WTC11 (cell line): ENCODE measurements at regions not wholly inside any gene's neighbourhood (a gene's known extent, or its start where the extent isn't known, plus 50 kb on each side); places are given as distances from the start of the nearest gene placed in this dataset.

ENCODE experiments used
- NR3C1 ChIP-seq: sonication (generic); formaldehyde crosslinking; conservative IDR thresholded peaks from 2 replicates; pipeline ENCODE4 v1.8.1; 2023; ENCODE audit warnings: low read depth, mild to moderate bottlenecking, missing genetic modification reagents
- ZNF232 ChIP-seq: sonication (generic); formaldehyde crosslinking; IDR thresholded peaks from 2 replicates; pipeline ENCODE4 v1.8.0; 2022; ENCODE audit warnings: mild to moderate bottlenecking, missing genetic modification reagents
- TF ChIP-seq, protein P1 (sequence below): sonication (generic); formaldehyde crosslinking; IDR thresholded peaks from 2 replicates; pipeline ENCODE4 v1.8.1; 2022; ENCODE audit warnings: low read depth, missing genetic modification reagents, borderline replicate concordance
- TF ChIP-seq, protein P2 (sequence below): sonication (generic); formaldehyde crosslinking; IDR thresholded peaks from 2 replicates; pipeline ENCODE4 v1.8.0; 2022; ENCODE audit warnings: missing genetic modification reagents
- TF ChIP-seq, protein P3 (sequence below): fragments of 250-450 bp; sonication (Bioruptor Pico); IDR thresholded peaks from 2 replicates; pipeline ENCODE4 v1.9.0; 2021; ENCODE audit warnings: mild to moderate bottlenecking
- TF ChIP-seq, protein P4 (sequence below): sonication (generic); formaldehyde crosslinking; IDR thresholded peaks from 2 replicates; pipeline ENCODE4 v1.8.0; 2022; ENCODE audit warnings: mild to moderate bottlenecking, missing genetic modification reagents
- TF ChIP-seq, protein P5 (sequence below): sonication (generic); formaldehyde crosslinking; IDR thresholded peaks from 2 replicates; pipeline ENCODE4 v1.8.1; 2022; ENCODE audit warnings: missing genetic modification reagents, borderline replicate concordance
- TF ChIP-seq, protein P6 (sequence below): fragments of 200-600 bp; IDR thresholded peaks from 2 replicates; pipeline ENCODE4 v1.8.0; 2022; ENCODE audit warnings: antibody characterized with exemption
- TF ChIP-seq, protein P7 (sequence below): sonication (generic); formaldehyde crosslinking; IDR thresholded peaks from 2 replicates; pipeline ENCODE4 v1.8.1; 2023; ENCODE audit warnings: mild to moderate bottlenecking, missing genetic modification reagents

DNA sequence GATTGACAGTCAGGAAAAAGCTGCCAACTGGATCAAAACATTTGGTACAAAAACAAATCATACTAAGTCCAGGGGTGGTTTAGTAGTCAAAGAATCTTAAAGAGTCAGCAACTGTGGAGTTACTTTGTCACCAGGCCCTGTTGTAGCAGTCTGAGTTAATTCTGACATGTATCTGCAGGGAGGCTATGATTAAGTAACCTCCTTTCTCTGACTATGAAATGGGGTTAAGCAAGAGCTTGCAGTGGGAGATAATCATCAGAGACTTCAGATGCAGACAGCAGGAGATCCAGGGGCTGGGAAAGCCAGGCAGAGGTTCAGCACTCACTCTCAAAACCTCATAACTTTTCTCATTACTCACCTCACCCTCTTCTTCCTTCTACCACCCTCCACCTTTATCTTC lies 99.2 kb upstream of the BTG3 start:
- TF ChIP-seq, protein P1, sequence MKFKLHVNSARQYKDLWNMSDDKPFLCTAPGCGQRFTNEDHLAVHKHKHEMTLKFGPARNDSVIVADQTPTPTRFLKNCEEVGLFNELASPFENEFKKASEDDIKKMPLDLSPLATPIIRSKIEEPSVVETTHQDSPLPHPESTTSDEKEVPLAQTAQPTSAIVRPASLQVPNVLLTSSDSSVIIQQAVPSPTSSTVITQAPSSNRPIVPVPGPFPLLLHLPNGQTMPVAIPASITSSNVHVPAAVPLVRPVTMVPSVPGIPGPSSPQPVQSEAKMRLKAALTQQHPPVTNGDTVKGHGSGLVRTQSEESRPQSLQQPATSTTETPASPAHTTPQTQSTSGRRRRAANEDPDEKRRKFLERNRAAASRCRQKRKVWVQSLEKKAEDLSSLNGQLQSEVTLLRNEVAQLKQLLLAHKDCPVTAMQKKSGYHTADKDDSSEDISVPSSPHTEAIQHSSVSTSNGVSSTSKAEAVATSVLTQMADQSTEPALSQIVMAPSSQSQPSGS (CRISPR knock-in tag): no peak
- TF ChIP-seq, protein P2, sequence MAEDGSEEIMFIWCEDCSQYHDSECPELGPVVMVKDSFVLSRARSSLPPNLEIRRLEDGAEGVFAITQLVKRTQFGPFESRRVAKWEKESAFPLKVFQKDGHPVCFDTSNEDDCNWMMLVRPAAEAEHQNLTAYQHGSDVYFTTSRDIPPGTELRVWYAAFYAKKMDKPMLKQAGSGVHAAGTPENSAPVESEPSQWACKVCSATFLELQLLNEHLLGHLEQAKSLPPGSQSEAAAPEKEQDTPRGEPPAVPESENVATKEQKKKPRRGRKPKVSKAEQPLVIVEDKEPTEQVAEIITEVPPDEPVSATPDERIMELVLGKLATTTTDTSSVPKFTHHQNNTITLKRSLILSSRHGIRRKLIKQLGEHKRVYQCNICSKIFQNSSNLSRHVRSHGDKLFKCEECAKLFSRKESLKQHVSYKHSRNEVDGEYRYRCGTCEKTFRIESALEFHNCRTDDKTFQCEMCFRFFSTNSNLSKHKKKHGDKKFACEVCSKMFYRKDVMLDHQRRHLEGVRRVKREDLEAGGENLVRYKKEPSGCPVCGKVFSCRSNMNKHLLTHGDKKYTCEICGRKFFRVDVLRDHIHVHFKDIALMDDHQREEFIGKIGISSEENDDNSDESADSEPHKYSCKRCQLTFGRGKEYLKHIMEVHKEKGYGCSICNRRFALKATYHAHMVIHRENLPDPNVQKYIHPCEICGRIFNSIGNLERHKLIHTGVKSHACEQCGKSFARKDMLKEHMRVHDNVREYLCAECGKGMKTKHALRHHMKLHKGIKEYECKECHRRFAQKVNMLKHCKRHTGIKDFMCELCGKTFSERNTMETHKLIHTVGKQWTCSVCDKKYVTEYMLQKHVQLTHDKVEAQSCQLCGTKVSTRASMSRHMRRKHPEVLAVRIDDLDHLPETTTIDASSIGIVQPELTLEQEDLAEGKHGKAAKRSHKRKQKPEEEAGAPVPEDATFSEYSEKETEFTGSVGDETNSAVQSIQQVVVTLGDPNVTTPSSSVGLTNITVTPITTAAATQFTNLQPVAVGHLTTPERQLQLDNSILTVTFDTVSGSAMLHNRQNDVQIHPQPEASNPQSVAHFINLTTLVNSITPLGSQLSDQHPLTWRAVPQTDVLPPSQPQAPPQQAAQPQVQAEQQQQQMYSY (CRISPR knock-in tag): no peak
- TF ChIP-seq, protein P3, sequence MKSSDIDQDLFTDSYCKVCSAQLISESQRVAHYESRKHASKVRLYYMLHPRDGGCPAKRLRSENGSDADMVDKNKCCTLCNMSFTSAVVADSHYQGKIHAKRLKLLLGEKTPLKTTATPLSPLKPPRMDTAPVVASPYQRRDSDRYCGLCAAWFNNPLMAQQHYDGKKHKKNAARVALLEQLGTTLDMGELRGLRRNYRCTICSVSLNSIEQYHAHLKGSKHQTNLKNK (CRISPR knock-in tag): no peak
- TF ChIP-seq, protein P4, sequence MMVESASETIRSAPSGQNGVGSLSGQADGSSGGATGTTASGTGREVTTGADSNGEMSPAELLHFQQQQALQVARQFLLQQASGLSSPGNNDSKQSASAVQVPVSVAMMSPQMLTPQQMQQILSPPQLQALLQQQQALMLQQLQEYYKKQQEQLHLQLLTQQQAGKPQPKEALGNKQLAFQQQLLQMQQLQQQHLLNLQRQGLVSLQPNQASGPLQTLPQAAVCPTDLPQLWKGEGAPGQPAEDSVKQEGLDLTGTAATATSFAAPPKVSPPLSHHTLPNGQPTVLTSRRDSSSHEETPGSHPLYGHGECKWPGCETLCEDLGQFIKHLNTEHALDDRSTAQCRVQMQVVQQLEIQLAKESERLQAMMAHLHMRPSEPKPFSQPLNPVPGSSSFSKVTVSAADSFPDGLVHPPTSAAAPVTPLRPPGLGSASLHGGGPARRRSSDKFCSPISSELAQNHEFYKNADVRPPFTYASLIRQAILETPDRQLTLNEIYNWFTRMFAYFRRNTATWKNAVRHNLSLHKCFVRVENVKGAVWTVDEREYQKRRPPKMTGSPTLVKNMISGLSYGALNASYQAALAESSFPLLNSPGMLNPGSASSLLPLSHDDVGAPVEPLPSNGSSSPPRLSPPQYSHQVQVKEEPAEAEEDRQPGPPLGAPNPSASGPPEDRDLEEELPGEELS (CRISPR knock-in tag): no peak
- TF ChIP-seq, protein P5, sequence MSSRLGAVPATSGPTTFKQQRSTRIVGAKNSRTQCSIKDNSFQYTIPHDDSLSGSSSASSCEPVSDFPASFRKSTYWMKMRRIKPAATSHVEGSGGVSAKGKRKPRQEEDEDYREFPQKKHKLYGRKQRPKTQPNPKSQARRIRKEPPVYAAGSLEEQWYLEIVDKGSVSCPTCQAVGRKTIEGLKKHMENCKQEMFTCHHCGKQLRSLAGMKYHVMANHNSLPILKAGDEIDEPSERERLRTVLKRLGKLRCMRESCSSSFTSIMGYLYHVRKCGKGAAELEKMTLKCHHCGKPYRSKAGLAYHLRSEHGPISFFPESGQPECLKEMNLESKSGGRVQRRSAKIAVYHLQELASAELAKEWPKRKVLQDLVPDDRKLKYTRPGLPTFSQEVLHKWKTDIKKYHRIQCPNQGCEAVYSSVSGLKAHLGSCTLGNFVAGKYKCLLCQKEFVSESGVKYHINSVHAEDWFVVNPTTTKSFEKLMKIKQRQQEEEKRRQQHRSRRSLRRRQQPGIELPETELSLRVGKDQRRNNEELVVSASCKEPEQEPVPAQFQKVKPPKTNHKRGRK (CRISPR knock-in tag): no peak
- TF ChIP-seq NR3C1 (CRISPR knock-in tag): no peak
- TF ChIP-seq, protein P6, sequence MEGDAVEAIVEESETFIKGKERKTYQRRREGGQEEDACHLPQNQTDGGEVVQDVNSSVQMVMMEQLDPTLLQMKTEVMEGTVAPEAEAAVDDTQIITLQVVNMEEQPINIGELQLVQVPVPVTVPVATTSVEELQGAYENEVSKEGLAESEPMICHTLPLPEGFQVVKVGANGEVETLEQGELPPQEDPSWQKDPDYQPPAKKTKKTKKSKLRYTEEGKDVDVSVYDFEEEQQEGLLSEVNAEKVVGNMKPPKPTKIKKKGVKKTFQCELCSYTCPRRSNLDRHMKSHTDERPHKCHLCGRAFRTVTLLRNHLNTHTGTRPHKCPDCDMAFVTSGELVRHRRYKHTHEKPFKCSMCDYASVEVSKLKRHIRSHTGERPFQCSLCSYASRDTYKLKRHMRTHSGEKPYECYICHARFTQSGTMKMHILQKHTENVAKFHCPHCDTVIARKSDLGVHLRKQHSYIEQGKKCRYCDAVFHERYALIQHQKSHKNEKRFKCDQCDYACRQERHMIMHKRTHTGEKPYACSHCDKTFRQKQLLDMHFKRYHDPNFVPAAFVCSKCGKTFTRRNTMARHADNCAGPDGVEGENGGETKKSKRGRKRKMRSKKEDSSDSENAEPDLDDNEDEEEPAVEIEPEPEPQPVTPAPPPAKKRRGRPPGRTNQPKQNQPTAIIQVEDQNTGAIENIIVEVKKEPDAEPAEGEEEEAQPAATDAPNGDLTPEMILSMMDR: no peak
- TF ChIP-seq, protein P7, sequence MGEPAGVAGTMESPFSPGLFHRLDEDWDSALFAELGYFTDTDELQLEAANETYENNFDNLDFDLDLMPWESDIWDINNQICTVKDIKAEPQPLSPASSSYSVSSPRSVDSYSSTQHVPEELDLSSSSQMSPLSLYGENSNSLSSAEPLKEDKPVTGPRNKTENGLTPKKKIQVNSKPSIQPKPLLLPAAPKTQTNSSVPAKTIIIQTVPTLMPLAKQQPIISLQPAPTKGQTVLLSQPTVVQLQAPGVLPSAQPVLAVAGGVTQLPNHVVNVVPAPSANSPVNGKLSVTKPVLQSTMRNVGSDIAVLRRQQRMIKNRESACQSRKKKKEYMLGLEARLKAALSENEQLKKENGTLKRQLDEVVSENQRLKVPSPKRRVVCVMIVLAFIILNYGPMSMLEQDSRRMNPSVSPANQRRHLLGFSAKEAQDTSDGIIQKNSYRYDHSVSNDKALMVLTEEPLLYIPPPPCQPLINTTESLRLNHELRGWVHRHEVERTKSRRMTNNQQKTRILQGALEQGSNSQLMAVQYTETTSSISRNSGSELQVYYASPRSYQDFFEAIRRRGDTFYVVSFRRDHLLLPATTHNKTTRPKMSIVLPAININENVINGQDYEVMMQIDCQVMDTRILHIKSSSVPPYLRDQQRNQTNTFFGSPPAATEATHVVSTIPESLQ (CRISPR knock-in tag): no peak
- no peak for TF ChIP-seq ZNF232 (CRISPR knock-in tag)
